Bronchial epithelial cell (primary cell): ENCODE measurements at regions not wholly inside any gene's neighbourhood (a gene's known extent, or its start where the extent isn't known, plus 50 kb on each side); places are given as distances from the start of the nearest gene placed in this dataset.
A peak's percentile ranks its signal among the peaks of the same experiment; 100 is the strongest.

Experiments
- DNase-seq: peaks from one replicate; pipeline ENCODE4 v3.0.0-alpha.2; 2010; ENCODE audit warnings: low read depth
- FAIRE-seq: peaks from 2 replicates; lab custom pipeline; 2011; peaks lifted over from hg19 to GRCh38; lab: Jason Lieb, UNC
- H3K27me3 ChIP-seq: 2 replicates; pipeline ENCODE4 v1.5.1; 2011; ENCODE audit warnings: low read length; ENCODE audit not compliant: control insufficient read depth, insufficient read depth
- H3K36me3 ChIP-seq: 2 replicates; pipeline ENCODE4 v1.5.1; 2011; ENCODE audit warnings: low read length; ENCODE audit not compliant: control insufficient read depth, insufficient read depth
- H3K4me3 ChIP-seq: 2 replicates; pipeline ENCODE4 v1.5.1; 2011; ENCODE audit warnings: mild to moderate bottlenecking, low read depth, low read length, control low read depth
- CTCF ChIP-seq: IDR thresholded peaks from 2 replicates; pipeline ENCODE4 v1.5.1; 2011; ENCODE audit warnings: mild to moderate bottlenecking, moderate library complexity, low read length, control low read depth, inconsistent platforms; ENCODE audit not compliant: insufficient read depth, severe bottlenecking

- Histone ChIP-seq H3K27me3 (peaks cover 1% of the 10 kb centered on the region), H3K36me3 (no peaks in the 10 kb centered on the region), H3K4me3 (no peak overlapping the region)
- no peak for FAIRE-seq
- no peak for TF ChIP-seq CTCF
- DNase-seq, result no peak
Measured at GRCh38 chr3:132203889-132204596, 113.2 kb upstream of the ACP3 start.

GRCh38 chr3:132205609-132206008 lies 111.6 kb upstream of the ACP3 start:
- H3K36me3 ChIP-seq, result no peaks in the 10 kb centered on the region
- TF ChIP-seq CTCF, result no peak
- no peak for FAIRE-seq
- no peak overlapping the region for H3K4me3 ChIP-seq
- no peak for DNase-seq
- peaks cover 1% of the 10 kb centered on the region for H3K27me3 ChIP-seq

- TF ChIP-seq CTCF, result no peak
Measured at GRCh38 chr3:132209855-132210254, 107.4 kb upstream of the ACP3 start.

GRCh38 chr3:132210476-132211346 lies 106.5 kb upstream of the ACP3 start:
- no peak for FAIRE-seq
- Histone ChIP-seq H3K36me3 (no peaks in the 10 kb centered on the region), H3K27me3 (peaks cover 1% of the 10 kb centered on the region), H3K4me3 (no peak overlapping the region)
- DNase-seq, result peak; percentile 53
- peak; percentile 77 for TF ChIP-seq CTCF

More at GRCh38 chr3:132209855-132210254, 107.4 kb upstream of the ACP3 start:
- FAIRE-seq, result no peak
- Histone ChIP-seq H3K36me3 (no peaks in the 10 kb centered on the region), H3K27me3 (peaks cover 1% of the 10 kb centered on the region), H3K4me3 (no peak overlapping the region)
- DNase-seq, result no peak

- DNase-seq, result peak; percentile 38
- Histone ChIP-seq H3K27me3 (peaks cover 1% of the 10 kb centered on the region), H3K4me3 (no peak overlapping the region), H3K36me3 (no peaks in the 10 kb centered on the region)
- FAIRE-seq, result no peak
- no peak for TF ChIP-seq CTCF
Measured at GRCh38 chr3:132211896-132212295, 105.3 kb upstream of the ACP3 start.
